SK-N-MC (cell line): ENCODE measurements at regions not wholly inside any gene's neighbourhood (a gene's known extent, or its start where the extent isn't known, plus 50 kb on each side); places are given as distances from the start of the nearest gene placed in this dataset.

ENCODE experiments used
- EZH2 ChIP-seq: fragments of 200-600 bp; sonication (generic); IDR thresholded peaks from one replicate; pipeline ENCODE4 v1.6.1; 2017; ENCODE audit warnings: antibody characterized with exemption
- FOXP2 ChIP-seq: optimal IDR thresholded peaks from 2 replicates; pipeline ENCODE3; 2011; ENCODE audit warnings: mild to moderate bottlenecking, moderate library complexity; ENCODE audit not compliant: insufficient read depth; ENCODE audit errors: extremely low read length, control extremely low read depth
- POLR2AphosphoS5 ChIP-seq: IDR thresholded peaks from 2 replicates; pipeline ENCODE4 v1.6.1; 2012; ENCODE audit warnings: mild to moderate bottlenecking, low read depth, low read length, borderline replicate concordance

DNA sequence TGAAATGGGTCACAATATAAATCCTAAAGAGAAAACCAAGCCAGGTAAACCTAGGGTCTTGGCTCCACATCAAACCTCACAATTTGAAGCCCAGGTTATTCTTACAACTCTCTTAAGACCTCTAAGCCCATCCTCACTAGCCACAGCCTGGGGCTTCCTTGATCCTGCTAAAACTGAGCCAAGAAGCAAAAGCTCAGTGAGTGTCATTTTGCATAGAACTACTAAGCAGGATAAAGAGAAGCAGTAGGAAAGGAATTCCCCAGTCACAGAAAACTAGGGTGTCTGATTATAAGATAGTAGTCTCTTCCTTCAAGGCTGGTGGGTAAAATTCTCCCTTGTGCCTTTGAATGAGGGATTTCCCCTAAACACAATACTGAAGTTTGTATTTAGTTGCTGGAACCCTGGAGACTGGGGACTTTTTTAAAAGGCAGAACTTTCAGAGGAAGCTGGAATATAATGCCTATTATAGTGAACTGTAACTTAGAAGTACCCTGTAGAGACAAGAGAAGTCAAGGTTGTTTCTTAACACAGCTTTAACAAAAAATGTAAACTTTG, 196.6 kb upstream of the KIAA1217 start:
- TF ChIP-seq EZH2: no peak
- no peak for TF ChIP-seq POLR2AphosphoS5
- TF ChIP-seq FOXP2: no peak
